Neural crest cell (in vitro differentiated cells): ENCODE measurements at regions not wholly inside any gene's neighbourhood (a gene's known extent, or its start where the extent isn't known, plus 50 kb on each side); places are given as distances from the start of the nearest gene placed in this dataset.
"Not testable (repeated sequence)": the region's sequence is repeated elsewhere in the genome, so short reads cannot be mapped to it uniquely, and the experiment has no call there.

Experiments
- DNase-seq: peaks from one replicate; pipeline ENCODE4 v3.0.0; 2021; ENCODE audit warnings: low read depth, mixed read lengths, low spot score
- H3K27ac Mint-ChIP-seq: one replicate; pipeline ENCODE4 v1.8.0; 2021; ENCODE audit warnings: mild to moderate bottlenecking, mixed read lengths; ENCODE audit not compliant: unreplicated experiment
- H3K27me3 Mint-ChIP-seq: 2 replicates; pipeline ENCODE4 v1.8.0; 2021; ENCODE audit warnings: low read depth, mild to moderate bottlenecking, mixed read lengths
- H3K36me3 Mint-ChIP-seq: 2 replicates; pipeline ENCODE4 v1.8.0; 2021; ENCODE audit warnings: low read depth, mild to moderate bottlenecking, mixed read lengths
- H3K4me1 Mint-ChIP-seq: 2 replicates; pipeline ENCODE4 v1.8.0; 2021; ENCODE audit warnings: mixed read lengths
- H3K4me3 Mint-ChIP-seq: one replicate; pipeline ENCODE4 v1.8.0; 2021; ENCODE audit warnings: mild to moderate bottlenecking, mixed read lengths
- H3K9me3 Mint-ChIP-seq: 2 replicates; pipeline ENCODE4 v1.8.0; 2021; ENCODE audit warnings: mixed read lengths
- CTCF ChIP-seq: fragments of 200-600 bp; sonication (generic); conservative IDR thresholded peaks from 2 replicates; pipeline ENCODE4 v1.5.0; 2021; ENCODE audit warnings: antibody characterized with exemption, mild to moderate bottlenecking

GRCh38 chr10:57336865-57337264, 930.8 kb downstream of the IPMK start:
- Mint-ChIP-seq H3K27ac (no peak overlapping the region), H3K9me3 (no peaks in the 10 kb centered on the region), H3K4me1 (no peaks in the 10 kb centered on the region), H3K36me3 (peaks cover 3% of the 10 kb centered on the region), H3K27me3 (no peaks in the 10 kb centered on the region), H3K4me3 (no peak overlapping the region)
- TF ChIP-seq CTCF, result no peak
- DNase-seq, result no peak

GRCh38 chr10:57336341-57336740, 931.4 kb downstream of the IPMK start:
- peaks cover 3% of the 10 kb centered on the region for H3K36me3 Mint-ChIP-seq
- no peak overlapping the region for H3K27ac Mint-ChIP-seq
- H3K4me1 Mint-ChIP-seq, result no peaks in the 10 kb centered on the region
- H3K4me3 Mint-ChIP-seq, result no peak overlapping the region
- no peaks in the 10 kb centered on the region for H3K9me3 Mint-ChIP-seq
- TF ChIP-seq CTCF, result no peak
- H3K27me3 Mint-ChIP-seq, result no peaks in the 10 kb centered on the region
- DNase-seq, result no peak

GRCh38 chr10:57334523-57334922, 933.2 kb downstream of the IPMK start:
- Mint-ChIP-seq H3K36me3 (no peaks in the 10 kb centered on the region), H3K9me3 (no peaks in the 10 kb centered on the region), H3K27ac (no peak overlapping the region), H3K4me3 (no peak overlapping the region), H3K4me1 (no peaks in the 10 kb centered on the region), H3K27me3 (no peaks in the 10 kb centered on the region)
- no peak for DNase-seq
- no peak for TF ChIP-seq CTCF

DNA sequence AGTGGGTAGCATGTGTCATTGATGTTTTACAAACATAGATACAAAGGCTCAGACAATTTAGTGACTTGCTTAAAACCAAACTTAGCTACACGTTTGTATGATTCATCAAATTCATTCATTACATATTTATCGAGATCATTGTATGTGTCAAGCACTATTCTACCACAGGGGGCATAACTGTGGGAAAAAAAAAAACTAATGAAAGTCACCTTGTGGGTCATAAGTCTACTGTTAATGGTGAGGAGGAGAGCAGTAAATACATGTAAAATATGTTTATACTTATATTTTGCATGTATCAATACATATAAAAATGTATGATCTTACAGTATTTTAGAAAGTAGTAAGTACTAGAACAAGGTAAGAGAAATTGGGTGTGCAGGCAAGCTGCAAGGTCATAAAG, 933.8 kb downstream of the IPMK start:
- no peak for DNase-seq
- no peak overlapping the region for H3K27ac Mint-ChIP-seq
- H3K4me1 Mint-ChIP-seq, result no peaks in the 10 kb centered on the region
- no peaks in the 10 kb centered on the region for H3K27me3 Mint-ChIP-seq
- no peaks in the 10 kb centered on the region for H3K9me3 Mint-ChIP-seq
- no peak for TF ChIP-seq CTCF
- no peaks in the 10 kb centered on the region for H3K36me3 Mint-ChIP-seq
- no peak overlapping the region for H3K4me3 Mint-ChIP-seq

- not testable (repeated sequence) for H3K27ac Mint-ChIP-seq, H3K9me3 Mint-ChIP-seq, H3K4me1 Mint-ChIP-seq, H3K27me3 Mint-ChIP-seq, DNase-seq, H3K4me3 Mint-ChIP-seq, H3K36me3 Mint-ChIP-seq
These were observed 946.3 kb downstream of the IPMK start for GRCh38 chr10:57321400-57321854.

DNA sequence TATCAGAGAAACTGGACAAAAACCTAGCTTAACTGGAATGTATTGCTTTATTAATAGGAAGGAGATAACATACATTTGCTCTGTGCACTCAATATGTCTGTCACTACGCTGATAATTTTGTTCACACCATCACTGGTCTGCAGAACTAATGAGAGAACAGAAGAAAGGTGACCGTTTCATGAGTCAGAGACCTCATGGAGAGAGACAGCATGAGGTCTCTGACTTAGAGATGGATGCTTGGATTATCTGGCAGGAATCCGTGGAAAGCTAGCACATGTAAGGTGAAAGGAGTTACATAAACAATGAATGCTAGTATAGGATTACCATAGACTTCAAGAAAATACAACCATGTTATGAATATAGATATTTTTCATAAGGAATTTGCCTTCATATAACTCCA, 947.3 kb downstream of the IPMK start:
- H3K36me3 Mint-ChIP-seq, result no peaks in the 10 kb centered on the region
- no peak overlapping the region for H3K4me3 Mint-ChIP-seq
- H3K27me3 Mint-ChIP-seq, result no peaks in the 10 kb centered on the region
- H3K4me1 Mint-ChIP-seq, result peaks cover 3% of the 10 kb centered on the region
- no peak for DNase-seq
- no peak overlapping the region for H3K27ac Mint-ChIP-seq
- H3K9me3 Mint-ChIP-seq, result peaks cover 4% of the 10 kb centered on the region
- no peak for TF ChIP-seq CTCF
